Endodermal cell (in vitro differentiated cells): ENCODE measurements at regions not wholly inside any gene's neighbourhood (a gene's known extent, or its start where the extent isn't known, plus 50 kb on each side); places are given as distances from the start of the nearest gene placed in this dataset.
"Not testable (repeated sequence)": the region's sequence is repeated elsewhere in the genome, so short reads cannot be mapped to it uniquely, and the experiment has no call there.

Source experiments
- DNase-seq: peaks from one replicate; pipeline ENCODE4 v3.0.0-alpha.2; 2017
- H3K27ac ChIP-seq: 2 replicates; pipeline ENCODE4 v1.5.1; 2013; ENCODE audit warnings: mild to moderate bottlenecking, low read depth, low read length, moderate library complexity
- H3K27me3 ChIP-seq: 2 replicates; pipeline ENCODE4 v1.6.1; 2013; ENCODE audit warnings: mild to moderate bottlenecking, low read length, moderate library complexity; ENCODE audit not compliant: insufficient read depth, control insufficient read depth, poor library complexity, severe bottlenecking
- H3K36me3 ChIP-seq: 2 replicates; pipeline ENCODE4 v1.7.0; 2013; ENCODE audit warnings: mild to moderate bottlenecking, low read length, moderate library complexity; ENCODE audit not compliant: control insufficient read depth, insufficient read depth
- H3K4me1 ChIP-seq: one replicate; pipeline ENCODE4 v1.7.0; 2013; ENCODE audit warnings: low read length; ENCODE audit not compliant: control insufficient read depth, insufficient read depth
- H3K4me3 ChIP-seq: 2 replicates; pipeline ENCODE4 v1.5.1; 2013; ENCODE audit warnings: mild to moderate bottlenecking, low read length, moderate library complexity
- H3K9ac ChIP-seq: 2 replicates; pipeline ENCODE4 v1.6.1; 2013; ENCODE audit warnings: mild to moderate bottlenecking, low read length, moderate library complexity; ENCODE audit not compliant: poor library complexity, severe bottlenecking; ENCODE audit errors: extremely low read depth
- H3K9me3 ChIP-seq: 2 replicates; pipeline ENCODE4 v1.6.1; 2013; ENCODE audit warnings: mild to moderate bottlenecking, low read length, moderate library complexity; ENCODE audit not compliant: control insufficient read depth
- H3K27ac Mint-ChIP-seq: 2 replicates; pipeline ENCODE4 v1.8.0; 2020; ENCODE audit warnings: mixed read lengths
- H3K27me3 Mint-ChIP-seq: 2 replicates; pipeline ENCODE4 v1.8.0; 2021; ENCODE audit warnings: mild to moderate bottlenecking, mixed read lengths; ENCODE audit not compliant: insufficient read depth
- H3K36me3 Mint-ChIP-seq: 2 replicates; pipeline ENCODE4 v1.8.0; 2020; ENCODE audit warnings: low read depth, mixed read lengths
- H3K4me1 Mint-ChIP-seq: 2 replicates; pipeline ENCODE4 v1.8.0; 2020; ENCODE audit warnings: mixed read lengths
- H3K4me3 Mint-ChIP-seq: 2 replicates; pipeline ENCODE4 v1.8.0; 2020; ENCODE audit warnings: mild to moderate bottlenecking, moderate library complexity, mixed read lengths
- H3K9me3 Mint-ChIP-seq: 2 replicates; pipeline ENCODE4 v1.8.0; 2020; ENCODE audit warnings: mild to moderate bottlenecking, mixed read lengths
- CTCF ChIP-seq: fragments of 200-600 bp; sonication (generic); conservative IDR thresholded peaks from 2 replicates; pipeline ENCODE4 v1.5.0; 2021; ENCODE audit warnings: antibody characterized with exemption, mild to moderate bottlenecking
- WGBS, 2 experiments: methylation state at CpG; one replicate each; pipeline versions ENCODE4 v1.1.5 to v1.1.7; 2013; ENCODE audit warnings: missing lambda C conversion rate in 2 of 2, mixed read lengths in 1 of 2; ENCODE audit not compliant: insufficient coverage in 1 of 2, insufficient read length in 1 of 2; 5-methylcytosine and 5-hydroxymethylcytosine counted together

- 37% methylated on average over 7 to 10 of the region's 10 CpGs for WGBS, 2 experiments
- H3K9me3 ChIP-seq, result peaks cover 28% of the 10 kb centered on the region
- Mint-ChIP-seq H3K4me1 (peaks cover 54% of the 10 kb centered on the region), H3K27ac (peak overlapping the region; percentile 81), H3K9me3 (peaks cover 47% of the 10 kb centered on the region), H3K4me3 (peak overlapping the region; percentile 9), H3K36me3 (peaks cover 12% of the 10 kb centered on the region), H3K27me3 (peaks cover 2% of the 10 kb centered on the region)
- DNase-seq, result peak; percentile 92
- H3K27ac ChIP-seq, result no peak overlapping the region
- no peak overlapping the region for H3K9ac ChIP-seq
- peaks cover 14% of the 10 kb centered on the region for H3K4me1 ChIP-seq
- H3K27me3 ChIP-seq, result no peaks in the 10 kb centered on the region
- H3K4me3 ChIP-seq, result peak overlapping the region; percentile 53
- TF ChIP-seq CTCF, result peak; percentile 91
- no peaks in the 10 kb centered on the region for H3K36me3 ChIP-seq
These were observed 161.2 kb upstream of the WDFY3 start for GRCh38 chr4:85127653-85128052.

- Mint-ChIP-seq H3K4me1 (peaks cover 60% of the 10 kb centered on the region), H3K27me3 (peaks cover 2% of the 10 kb centered on the region), H3K4me3 (peak overlapping the region; percentile 27), H3K27ac (peak overlapping the region; percentile 64), H3K36me3 (peaks cover 12% of the 10 kb centered on the region), H3K9me3 (peaks cover 54% of the 10 kb centered on the region)
- WGBS, 2 experiments, result 77 to 82% methylated on average over 5 to 15 of the region's 18 CpGs
- Histone ChIP-seq H3K36me3 (no peaks in the 10 kb centered on the region), H3K27me3 (no peaks in the 10 kb centered on the region), H3K9me3 (peaks cover 27% of the 10 kb centered on the region), H3K9ac (no peak overlapping the region), H3K4me1 (peaks cover 14% of the 10 kb centered on the region), H3K27ac (no peak overlapping the region), H3K4me3 (peak overlapping the region; percentile 53)
- no peak for TF ChIP-seq CTCF
- DNase-seq, result peak; percentile 63
These were observed 162.0 kb upstream of the WDFY3 start for GRCh38 chr4:85128246-85129204.

- not testable (repeated sequence) for H3K27me3 ChIP-seq, H3K9ac ChIP-seq, H3K27me3 Mint-ChIP-seq, H3K27ac ChIP-seq, H3K36me3 ChIP-seq
- H3K4me3 ChIP-seq, result peak overlapping the region; percentile 6
- peaks cover 14% of the 10 kb centered on the region for H3K4me1 ChIP-seq
- Mint-ChIP-seq H3K9me3 (peaks cover 47% of the 10 kb centered on the region), H3K27ac (peak overlapping the region; percentile 61), H3K36me3 (peaks cover 10% of the 10 kb centered on the region), H3K4me1 (peaks cover 57% of the 10 kb centered on the region), H3K4me3 (peak overlapping the region; percentile 27)
- DNase-seq, result peak; percentile 58
- peaks cover 19% of the 10 kb centered on the region for H3K9me3 ChIP-seq
- WGBS, 2 experiments, result 72 to 77% methylated on average over 4 to 5 of the region's 5 CpGs
These were observed 163.1 kb upstream of the WDFY3 start for GRCh38 chr4:85129354-85130125.
